BE2C (cell line): ENCODE measurements at regions not wholly inside any gene's neighbourhood (a gene's known extent, or its start where the extent isn't known, plus 50 kb on each side); places are given as distances from the start of the nearest gene placed in this dataset.

ENCODE experiments used
- DNase-seq: peaks from one replicate; pipeline ENCODE4 v3.0.0-alpha.2; 2020
- H3K27me3 ChIP-seq: fragments of 250-450 bp; sonication (Bioruptor Pico); 2 replicates; pipeline ENCODE4 v1.5.1; 2020; ENCODE audit warnings: mild to moderate bottlenecking
- H3K36me3 ChIP-seq: fragments of 250-450 bp; sonication (Bioruptor Pico); 2 replicates; pipeline ENCODE4 v1.5.1; 2020; ENCODE audit warnings: mild to moderate bottlenecking
- H3K4me1 ChIP-seq: fragments of 250-450 bp; sonication (Bioruptor Pico); 2 replicates; pipeline ENCODE4 v1.5.1; 2020
- H3K4me3 ChIP-seq: 2 replicates; pipeline ENCODE4 v1.5.1; 2011; ENCODE audit warnings: low read depth, low read length
- H3K9me3 ChIP-seq: fragments of 250-450 bp; sonication (Bioruptor Pico); 2 replicates; pipeline ENCODE4 v1.5.1; 2020
- TF ChIP-seq, protein P1 (sequence below): IDR thresholded peaks from 2 replicates; pipeline ENCODE4 v1.5.1; 2012; ENCODE audit warnings: mild to moderate bottlenecking, low read depth, low read length

DNA sequence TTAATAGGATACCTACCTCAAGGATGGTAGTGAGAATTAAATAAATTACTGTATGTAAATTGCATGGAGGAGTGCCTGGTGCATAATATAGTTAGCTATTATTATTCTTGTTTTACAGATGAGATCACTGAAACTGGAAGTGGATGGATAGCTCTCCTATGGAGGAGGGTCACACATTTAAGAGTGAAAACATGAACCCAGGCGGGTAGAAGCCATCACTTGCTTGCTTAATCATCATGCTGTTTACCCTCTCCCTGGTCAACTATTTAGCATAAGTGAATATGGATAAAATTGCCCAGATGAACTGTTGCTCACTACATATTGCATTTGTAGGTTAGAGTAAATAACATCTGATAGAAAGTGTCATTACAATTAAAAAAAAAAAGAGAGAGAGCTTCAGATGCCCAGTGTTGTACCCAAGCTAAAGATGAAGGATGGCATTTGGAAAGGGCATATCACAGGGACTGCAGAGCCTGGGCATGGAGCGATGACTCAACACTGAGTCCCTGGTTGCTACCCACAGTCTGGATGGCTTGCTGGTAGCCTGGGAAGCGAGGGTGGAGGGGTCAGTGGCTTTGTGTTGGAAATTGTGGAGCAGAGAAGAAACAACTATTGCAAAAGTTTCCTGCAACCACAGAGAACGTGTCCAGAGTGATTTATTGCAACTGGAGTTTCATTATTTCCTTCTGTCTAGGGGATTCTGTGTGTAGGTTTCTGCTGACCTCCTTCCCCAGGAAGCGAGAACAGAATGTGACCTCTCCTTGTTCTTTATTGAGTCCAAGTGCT is 414.4 kb downstream of the SHISA9 start:
- no peak for DNase-seq
- H3K4me3 ChIP-seq, result no peak overlapping the region
- TF ChIP-seq, protein P1, sequence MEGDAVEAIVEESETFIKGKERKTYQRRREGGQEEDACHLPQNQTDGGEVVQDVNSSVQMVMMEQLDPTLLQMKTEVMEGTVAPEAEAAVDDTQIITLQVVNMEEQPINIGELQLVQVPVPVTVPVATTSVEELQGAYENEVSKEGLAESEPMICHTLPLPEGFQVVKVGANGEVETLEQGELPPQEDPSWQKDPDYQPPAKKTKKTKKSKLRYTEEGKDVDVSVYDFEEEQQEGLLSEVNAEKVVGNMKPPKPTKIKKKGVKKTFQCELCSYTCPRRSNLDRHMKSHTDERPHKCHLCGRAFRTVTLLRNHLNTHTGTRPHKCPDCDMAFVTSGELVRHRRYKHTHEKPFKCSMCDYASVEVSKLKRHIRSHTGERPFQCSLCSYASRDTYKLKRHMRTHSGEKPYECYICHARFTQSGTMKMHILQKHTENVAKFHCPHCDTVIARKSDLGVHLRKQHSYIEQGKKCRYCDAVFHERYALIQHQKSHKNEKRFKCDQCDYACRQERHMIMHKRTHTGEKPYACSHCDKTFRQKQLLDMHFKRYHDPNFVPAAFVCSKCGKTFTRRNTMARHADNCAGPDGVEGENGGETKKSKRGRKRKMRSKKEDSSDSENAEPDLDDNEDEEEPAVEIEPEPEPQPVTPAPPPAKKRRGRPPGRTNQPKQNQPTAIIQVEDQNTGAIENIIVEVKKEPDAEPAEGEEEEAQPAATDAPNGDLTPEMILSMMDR, result no peak
- no peaks in the 10 kb centered on the region for H3K27me3 ChIP-seq
- H3K4me1 ChIP-seq, result no peaks in the 10 kb centered on the region
- no peaks in the 10 kb centered on the region; the same call in 1 of the 2 replicates for H3K9me3 ChIP-seq
- no peaks in the 10 kb centered on the region for H3K36me3 ChIP-seq

DNA sequence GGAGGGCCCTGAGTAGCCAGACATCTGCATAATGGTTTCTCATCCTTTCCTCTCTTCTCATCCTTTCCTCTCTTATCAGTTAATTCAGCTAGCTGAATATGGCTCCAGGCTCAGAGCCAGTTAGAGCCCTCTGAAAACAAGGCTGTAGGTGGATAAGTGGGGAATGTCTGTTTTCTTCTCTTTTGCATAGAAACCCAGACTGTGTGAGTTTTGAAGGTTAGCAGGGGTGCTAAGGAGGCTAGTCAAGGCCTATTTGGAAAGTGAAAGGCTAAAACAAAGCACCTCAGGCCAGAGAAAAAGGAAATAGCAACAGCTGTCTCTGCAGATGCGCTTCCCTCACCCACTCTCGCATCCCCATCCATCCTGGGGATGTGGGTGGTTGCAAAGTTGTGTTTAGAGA is 420.9 kb downstream of the SHISA9 start:
- H3K4me3 ChIP-seq, result no peak overlapping the region
- DNase-seq, result no peak
- H3K36me3 ChIP-seq, result no peaks in the 10 kb centered on the region
- H3K4me1 ChIP-seq, result no peaks in the 10 kb centered on the region
- TF ChIP-seq, protein P1, result no peak
- H3K27me3 ChIP-seq, result no peaks in the 10 kb centered on the region
- H3K9me3 ChIP-seq, result no peaks in the 10 kb centered on the region

GRCh38 chr16:13324851-13325250 is 423.5 kb downstream of the SHISA9 start:
- TF ChIP-seq, protein P1, result no peak
- no peak overlapping the region for H3K4me3 ChIP-seq
- no peaks in the 10 kb centered on the region for H3K4me1 ChIP-seq
- H3K9me3 ChIP-seq, result no peaks in the 10 kb centered on the region; the same call in 1 of the 2 replicates
- DNase-seq, result no peak
- no peaks in the 10 kb centered on the region for H3K36me3 ChIP-seq
- no peaks in the 10 kb centered on the region for H3K27me3 ChIP-seq

DNA sequence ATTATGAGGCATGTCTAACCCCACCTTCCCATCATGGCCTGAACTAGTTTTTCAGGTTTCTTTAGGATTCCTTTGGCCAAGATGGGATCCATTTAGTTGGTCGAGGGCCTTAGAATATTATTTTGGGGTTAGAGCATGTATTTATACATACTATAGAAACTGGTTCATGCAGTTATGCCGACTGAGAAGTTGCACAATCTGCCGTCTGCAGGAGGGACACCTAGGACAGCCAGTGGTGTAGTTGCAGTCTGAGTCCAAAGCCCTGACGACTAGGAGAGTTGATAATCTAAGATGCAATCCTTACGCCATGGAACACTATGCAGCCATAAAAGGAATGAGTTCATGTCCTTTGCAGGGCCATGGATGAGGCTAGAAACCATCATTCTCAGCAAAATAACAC is 424.0 kb downstream of the SHISA9 start:
- DNase-seq, result no peak
- H3K27me3 ChIP-seq, result no peaks in the 10 kb centered on the region
- H3K4me3 ChIP-seq, result no peak overlapping the region
- H3K36me3 ChIP-seq, result no peaks in the 10 kb centered on the region
- TF ChIP-seq, protein P1, result no peak
- no peaks in the 10 kb centered on the region for H3K4me1 ChIP-seq
- no peaks in the 10 kb centered on the region; the same call in 1 of the 2 replicates for H3K9me3 ChIP-seq

GRCh38 chr16:13331918-13332317 is 430.5 kb downstream of the SHISA9 start:
- no peak for DNase-seq
- TF ChIP-seq, protein P1, result no peak
- no peak overlapping the region for H3K4me3 ChIP-seq
- no peaks in the 10 kb centered on the region for H3K4me1 ChIP-seq
- H3K9me3 ChIP-seq, result no peaks in the 10 kb centered on the region; the same call in 1 of the 2 replicates
- H3K36me3 ChIP-seq, result no peaks in the 10 kb centered on the region
- H3K27me3 ChIP-seq, result no peaks in the 10 kb centered on the region

DNA sequence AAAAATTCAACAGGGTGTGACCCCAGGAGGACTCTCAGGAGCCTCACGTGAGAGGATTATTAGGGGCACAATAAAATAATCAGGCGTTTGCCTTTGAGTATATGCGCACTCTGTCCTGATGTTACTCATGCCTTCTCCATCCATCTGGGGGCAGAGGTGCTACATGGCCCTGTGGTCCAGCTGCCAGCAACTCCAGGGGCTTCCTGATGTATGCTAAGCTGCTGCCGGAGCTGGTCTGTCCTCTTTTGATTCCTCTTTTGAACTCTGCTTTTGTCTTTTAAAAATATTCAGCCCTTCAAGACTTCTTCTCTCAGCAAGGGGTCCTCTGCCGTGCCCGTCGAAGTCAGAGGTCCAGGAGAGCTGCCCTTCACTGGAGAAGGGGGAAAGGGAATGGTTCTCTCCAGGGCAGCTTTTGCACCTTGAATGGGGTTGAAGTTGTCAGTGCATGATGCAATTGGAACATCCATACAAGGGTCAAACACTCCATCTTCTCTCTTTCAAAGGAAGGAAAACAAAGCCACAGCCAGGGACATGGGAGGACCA is 431.4 kb downstream of the SHISA9 start:
- no peaks in the 10 kb centered on the region for H3K4me1 ChIP-seq
- TF ChIP-seq, protein P1, result no peak
- H3K27me3 ChIP-seq, result no peaks in the 10 kb centered on the region
- no peak overlapping the region for H3K4me3 ChIP-seq
- no peaks in the 10 kb centered on the region; the same call in 1 of the 2 replicates for H3K9me3 ChIP-seq
- DNase-seq, result no peak
- H3K36me3 ChIP-seq, result no peaks in the 10 kb centered on the region
